Right hindlimb (tissue), 1 donor: ENCODE measurements at regions not wholly inside any gene's neighbourhood (a gene's known extent, or its start where the extent isn't known, plus 50 kb on each side); places are given as distances from the start of the nearest gene placed in this dataset.
"Not testable (repeated sequence)": the region's sequence is repeated elsewhere in the genome, so short reads cannot be mapped to it uniquely, and the experiment has no call there.

Experiments
- DNase-seq: peaks from one replicate; pipeline ENCODE4 v3.0.0-alpha.2; 2018

DNA sequence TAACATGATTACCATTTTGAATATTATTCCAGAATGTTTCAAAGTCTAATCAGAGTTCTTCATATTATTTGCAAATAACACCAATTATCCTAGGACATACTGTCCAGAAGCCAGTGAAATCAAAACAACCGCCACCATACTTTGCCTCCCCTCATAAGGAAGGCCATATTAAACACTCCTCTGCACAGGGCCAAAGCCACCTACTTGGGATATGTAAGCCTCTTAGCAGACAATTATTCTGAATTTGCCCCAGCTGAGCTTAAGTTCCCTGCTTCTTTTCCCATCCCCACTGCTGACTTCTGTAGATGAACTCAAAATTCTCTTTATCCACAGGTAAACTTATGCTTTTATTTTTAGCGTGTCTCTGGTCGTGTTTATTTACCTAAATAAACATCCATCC is 374.0 kb downstream of the KIF2B start:
- DNase-seq: no peak

DNA sequence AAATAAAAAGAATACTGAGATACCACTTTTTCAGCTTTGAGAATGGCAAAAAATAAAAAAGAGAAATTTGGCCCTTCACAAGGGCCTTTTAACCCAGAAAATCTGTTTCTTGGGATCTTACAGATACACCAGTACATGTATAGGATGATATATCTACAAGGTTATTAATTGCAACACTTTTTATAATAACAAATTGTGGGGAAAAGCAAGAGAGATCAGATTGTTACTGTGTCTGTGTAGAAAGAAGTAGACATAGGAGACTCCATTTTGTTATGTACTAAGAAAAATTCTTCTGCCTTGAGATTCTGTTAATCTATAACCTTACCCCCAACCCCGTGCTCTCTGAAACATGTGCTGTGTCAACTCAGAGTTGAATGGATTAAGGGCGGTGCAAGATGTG is 378.7 kb downstream of the KIF2B start:
- not testable (repeated sequence) for DNase-seq

DNA sequence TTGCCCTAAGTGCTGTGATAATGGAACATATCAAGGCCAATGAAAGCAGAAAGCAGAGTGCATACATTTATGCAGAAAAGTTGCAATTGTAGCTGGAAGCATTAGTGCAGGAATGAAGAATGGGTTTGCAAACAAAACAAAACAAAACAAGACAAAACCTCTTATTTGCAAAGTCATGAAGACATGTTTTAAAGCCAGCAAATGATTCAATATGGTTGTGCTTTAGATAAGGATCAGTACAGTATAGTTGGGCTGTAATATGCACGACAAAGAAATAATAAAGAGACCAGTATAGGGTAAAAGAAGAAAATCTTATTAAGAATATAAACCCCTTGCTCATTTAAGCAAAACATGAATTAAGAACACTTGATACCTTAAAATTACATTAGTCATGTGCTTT is 398.1 kb downstream of the KIF2B start:
- no peak for DNase-seq

DNA sequence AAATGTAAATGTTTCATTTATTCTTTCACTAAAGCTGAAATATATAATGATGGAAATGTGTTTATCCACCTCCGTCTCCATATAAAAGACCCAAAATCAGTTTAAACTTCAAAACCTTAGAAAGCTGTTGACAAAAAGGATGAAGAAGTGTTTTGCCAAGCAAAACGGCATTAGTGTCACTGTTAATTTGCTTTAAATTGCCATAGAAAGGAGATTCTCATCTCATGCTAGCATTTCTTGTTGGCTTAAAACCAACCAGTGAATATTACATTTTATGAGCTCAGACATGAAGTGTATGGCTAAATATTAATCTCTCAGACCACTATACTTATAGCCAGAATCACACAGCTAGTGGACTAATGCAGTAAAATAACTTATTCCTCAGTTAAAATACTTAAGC is 398.8 kb downstream of the KIF2B start:
- DNase-seq: no peak

DNA sequence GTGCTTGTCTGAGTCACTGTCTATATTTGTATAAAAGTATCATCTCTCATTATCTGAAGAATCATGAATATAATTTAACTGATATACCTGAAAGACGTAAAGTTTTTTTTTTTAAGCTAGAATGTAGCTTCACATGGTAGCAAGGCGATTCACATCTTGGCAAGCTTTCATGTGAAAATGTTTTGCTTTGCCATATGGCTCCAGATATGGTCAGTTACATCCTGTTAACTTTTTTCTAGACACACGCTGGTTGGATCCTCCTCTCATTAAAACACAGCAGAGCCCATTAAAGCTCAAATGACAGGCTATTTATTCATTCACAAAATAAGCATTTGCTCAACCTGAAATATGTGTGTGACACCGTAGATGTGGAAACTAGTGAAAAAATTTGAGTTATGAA is 412.8 kb downstream of the KIF2B start:
- no peak for DNase-seq

DNA sequence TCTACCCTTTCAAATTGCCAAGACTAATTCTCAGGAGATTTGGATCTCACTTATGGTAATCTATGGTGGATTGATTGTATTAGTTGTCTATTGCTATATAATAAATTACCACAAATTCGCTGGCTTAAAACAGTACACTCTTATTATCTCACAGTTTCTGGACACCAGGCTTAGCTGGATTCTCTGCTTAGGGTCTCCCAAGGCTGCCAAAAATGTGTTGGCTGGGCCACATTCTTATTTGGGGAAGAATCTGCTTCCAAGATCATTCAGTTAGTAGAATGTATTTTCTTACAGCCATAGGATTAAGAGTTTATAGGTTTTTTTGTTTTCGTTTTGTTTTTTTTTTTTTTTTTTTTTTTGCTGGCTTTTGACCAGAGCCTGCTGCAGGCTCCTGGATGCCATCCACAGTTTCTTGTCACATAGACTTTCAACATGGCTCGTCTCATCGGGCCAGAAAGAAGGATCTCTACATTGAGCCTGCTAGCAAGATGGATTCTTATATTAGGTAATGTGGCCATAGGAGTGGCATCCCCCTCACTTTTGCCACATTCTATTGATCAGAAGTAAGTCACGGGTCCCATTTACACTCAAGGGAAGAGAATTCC is 415.3 kb downstream of the KIF2B start:
- no peak for DNase-seq

DNA sequence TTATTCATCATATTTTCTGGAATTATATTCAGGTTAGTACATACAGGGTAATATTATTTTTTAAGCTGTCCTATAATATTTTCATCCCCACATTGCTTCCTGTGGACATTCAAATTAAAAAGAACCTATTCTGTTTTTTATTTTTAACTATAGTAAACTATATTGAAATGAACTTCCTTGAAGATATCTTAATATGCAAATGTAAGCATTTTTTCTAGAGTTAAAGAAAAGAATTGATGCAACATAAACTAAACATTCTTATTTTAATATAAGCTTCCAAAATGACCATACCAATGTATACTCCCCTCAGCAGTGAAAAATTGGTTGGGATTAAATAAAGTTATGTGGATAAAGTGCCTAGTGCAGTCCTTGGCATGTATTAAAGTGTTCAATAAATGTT is 416.6 kb downstream of the KIF2B start:
- DNase-seq: no peak

DNA sequence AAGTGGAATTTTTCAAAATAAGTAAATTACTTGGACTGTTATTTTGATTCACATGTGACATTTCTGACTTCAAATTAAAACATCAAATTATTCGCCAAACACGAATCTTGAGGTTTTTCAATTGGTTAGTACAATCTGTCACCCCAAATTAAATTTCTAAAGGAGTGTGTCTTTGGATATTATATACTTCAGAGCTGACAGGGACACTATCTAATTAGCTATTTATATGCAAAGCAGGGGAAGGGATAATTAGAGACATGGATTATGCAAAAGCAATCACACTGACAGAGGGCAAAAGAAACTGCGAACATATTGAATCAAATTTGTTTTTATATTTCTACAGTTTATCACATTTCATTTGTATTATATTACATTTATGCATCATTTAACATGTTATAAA is 433.0 kb downstream of the KIF2B start:
- no peak for DNase-seq

DNA sequence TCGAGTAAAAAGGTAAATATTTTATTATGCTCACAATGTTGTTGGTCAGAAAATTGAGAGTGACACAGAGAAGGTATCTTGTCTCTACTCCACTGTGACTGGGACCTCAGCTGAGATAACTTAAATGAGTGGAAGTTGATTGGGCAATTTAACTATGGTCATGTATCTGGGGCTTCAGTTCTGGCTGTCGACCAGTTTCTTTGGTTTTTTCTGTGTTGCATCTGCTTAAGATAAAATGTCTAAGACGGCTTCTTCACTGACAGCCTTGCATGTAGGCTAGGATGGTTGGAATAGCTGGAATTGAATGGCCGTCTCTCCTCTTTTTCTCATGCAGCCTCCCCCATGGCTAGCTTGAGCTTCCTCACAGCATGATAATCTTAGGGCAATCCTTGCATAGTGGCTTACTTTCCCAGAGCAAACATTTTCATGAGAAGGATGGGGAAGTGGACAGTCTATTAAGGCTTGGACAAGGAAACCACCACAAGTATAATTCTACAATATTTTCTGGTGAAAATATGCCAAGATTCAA is 433.7 kb downstream of the KIF2B start:
- no peak for DNase-seq

DNA sequence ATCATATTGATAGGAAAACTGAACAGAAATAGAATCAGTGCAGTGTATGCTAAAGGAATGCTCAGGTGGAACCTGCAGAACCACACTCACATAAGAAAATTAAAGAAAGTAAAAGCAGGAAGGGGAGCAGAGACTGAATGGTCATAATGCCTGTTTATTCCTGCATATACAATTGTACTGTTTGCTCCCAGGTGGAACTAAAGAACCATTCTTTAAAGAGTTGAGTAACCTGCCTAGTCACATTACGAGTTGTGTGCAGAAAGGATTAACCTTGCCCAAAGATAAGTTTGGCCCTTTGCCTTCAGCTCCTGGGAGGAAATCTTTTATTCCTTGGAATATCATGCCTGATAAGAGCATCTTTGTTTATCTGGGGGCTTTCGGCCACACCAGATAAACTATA is 434.7 kb downstream of the KIF2B start:
- DNase-seq: no peak

DNA sequence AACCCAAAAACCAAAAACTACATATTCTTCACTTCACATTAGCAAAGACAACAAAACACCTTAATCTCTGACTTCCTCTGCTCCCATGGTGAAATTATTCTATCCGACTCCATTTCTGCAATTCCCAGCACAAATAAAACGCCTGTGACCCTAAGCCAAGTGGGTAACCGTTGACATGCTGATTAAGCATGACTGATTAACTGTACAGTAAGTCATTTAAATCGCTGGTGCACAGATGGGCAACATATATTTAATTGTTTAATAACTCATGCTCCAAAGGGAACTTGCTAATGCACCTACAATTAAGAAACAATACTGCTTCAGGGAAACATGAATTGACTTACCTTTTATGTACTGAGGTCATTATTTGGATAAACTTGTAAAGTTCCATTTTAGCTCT is 436.7 kb downstream of the KIF2B start:
- DNase-seq: no peak

DNA sequence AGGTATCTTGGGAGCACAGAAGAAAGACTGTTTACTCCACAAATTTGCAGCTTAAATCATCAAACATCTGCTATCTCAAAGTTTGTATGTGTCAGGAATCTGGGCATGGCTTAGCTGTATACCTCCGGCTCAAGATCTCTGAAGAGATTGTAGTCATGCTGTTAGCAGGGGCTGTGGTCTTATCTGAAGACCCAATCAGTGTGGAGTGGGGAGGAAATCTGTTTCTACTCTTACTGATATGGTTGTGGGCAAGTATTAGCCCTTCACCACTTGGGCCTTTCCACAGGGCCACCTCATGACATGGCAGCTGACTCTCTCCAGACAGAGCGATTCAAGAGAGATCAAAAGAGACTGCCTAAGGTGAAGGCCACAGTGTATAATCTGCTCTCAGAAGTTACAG is 438.7 kb downstream of the KIF2B start:
- DNase-seq: no peak

DNA sequence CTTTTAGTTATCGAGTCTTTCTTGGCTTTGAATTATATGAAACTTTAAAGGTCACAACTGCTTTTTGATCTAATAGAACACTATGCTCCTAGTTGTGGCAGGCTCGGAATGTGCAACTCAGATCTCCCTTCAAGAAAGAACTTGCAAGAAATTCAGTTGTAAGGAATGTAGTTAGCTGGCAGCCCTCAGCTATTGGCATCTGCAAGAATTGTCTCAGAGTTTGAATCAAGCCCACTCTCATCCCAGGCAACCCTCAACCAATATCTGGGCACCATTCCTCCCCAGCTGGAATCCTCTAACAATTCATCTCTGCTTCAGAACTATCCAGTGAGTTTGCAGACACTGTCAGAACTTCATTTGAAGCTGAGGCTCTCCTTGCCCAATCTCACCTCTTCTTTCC is 447.2 kb downstream of the KIF2B start:
- no peak for DNase-seq

DNA sequence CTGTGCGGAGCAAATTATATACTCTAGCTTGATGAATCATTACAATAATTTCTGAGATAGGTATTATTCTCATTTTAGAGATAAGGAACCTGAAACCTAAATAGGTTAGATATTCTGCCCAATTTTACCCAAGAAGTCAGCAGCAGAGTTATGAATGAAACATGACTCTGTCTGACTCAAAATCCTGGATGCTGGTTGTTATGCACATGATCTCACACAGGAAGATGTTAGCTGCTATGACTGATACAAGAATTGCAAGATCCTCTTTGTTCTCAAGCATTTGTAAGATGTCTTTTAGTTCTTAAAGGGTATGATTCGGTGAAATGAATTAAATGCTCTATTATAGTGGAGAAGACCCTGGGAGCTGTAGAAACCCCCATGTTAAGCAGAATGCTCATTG is 447.8 kb downstream of the KIF2B start:
- DNase-seq: no peak

DNA sequence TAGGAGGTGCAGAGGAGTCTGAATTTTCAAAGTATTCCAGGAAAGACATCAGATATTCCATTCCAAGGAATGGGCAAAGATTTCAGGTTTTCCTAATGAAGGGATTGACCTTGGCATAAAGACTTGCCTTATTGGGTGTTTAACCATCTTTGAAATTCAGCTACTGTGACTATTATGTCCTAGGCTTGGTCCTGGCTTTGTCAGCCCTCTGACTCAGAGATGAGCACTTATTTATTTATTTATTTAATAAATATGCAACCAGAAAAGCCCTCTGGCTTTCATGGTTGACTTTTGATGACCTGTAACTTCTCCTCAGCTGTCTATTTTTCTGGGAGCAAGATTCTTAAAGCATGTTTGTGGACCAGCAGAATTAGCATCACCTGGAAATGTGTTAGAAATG is 455.1 kb downstream of the KIF2B start:
- no peak for DNase-seq

DNA sequence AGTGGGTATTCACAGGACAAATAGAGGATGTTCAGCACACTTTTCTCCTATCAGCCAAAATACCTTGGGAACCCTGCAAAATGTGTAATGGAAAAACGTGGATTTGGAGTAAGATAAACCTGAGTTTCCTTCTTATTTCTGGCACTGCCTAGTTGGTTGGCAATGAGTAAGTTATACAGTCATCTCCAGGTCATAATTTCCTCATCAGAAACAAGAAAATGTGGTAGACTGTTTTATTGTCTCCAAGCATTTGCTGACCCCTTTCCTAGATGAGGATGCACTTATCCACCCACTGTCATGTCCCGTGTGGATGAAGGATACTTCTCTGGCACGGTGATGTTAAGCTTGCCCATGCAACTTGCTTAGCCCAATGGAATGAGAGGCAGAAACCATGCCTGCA is 458.0 kb downstream of the KIF2B start:
- DNase-seq: no peak

DNA sequence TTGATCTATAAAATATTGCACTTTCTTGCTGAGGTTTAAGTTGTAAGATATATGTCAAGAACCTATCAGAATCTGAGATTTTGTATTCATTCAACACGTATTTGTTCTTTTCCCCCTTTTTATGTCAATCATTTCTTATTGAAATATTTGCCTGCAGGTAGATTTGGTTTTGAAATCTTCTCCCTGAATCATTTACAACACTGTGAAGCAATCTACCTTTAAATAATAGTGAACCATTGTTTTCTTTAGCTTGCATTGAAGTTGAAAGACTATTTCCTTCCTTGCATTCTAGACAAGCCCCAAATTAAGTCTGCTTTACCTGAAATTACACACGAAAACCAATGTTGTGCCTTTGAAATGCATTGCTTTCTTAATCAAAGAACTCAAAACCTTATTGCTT is 460.2 kb downstream of the KIF2B start:
- DNase-seq: no peak

DNA sequence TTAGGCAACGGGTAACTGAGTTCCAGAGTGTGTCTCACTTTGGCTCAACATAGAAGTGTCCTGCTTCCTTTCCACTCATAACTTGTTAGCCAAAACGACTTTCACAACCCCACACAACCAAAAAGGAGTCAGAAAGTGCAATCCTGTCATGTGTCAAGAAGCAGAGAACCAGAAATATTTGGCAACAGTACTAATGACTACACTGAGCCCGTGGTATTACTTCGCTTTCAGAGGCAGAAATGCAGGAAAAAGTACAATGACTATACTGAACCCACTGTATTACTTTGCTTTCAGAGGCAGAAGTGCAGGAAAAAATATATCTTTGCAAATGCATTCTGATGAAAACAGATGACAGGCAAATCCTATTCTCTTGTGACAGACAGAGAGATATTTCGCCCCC is 484.6 kb downstream of the KIF2B start:
- DNase-seq: no peak

DNA sequence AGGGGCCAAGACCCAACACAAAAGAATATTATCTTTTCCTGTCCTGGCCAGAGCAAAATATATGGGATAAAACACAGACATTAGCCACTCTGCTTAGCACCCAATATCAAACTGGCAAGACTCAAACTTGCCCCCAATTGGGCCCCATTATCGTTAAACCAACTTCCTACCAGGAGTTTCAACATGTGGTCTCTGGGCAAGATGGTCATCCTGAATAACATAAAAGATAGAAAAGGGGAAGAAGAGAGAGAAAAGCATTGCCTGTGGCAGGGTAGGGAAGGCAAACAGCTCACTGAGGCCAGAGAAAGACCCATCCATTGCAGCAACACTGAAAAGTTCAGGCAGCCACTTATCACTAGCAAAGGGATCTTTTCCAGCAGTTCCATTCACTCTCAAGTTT is 502.1 kb downstream of the KIF2B start:
- DNase-seq: no peak

DNA sequence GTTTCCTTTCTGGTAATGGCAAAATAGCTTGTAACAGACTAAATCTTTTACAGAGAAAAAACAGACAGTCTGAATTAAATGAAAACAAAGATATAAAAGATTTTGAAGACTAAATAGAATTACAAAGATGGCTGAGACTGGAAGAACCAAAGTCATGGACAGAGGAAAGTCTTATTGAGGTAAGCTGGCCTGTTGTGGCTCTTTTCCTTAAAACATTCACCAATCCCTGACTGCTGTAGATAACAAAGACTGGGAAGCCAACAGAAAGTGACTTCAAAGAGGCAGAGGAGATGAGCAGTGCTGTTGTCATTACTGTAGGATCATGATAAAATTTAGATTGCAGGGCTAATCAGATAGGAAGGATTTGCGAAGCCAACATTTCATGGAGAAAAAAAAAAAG is 517.0 kb downstream of the KIF2B start:
- DNase-seq: no peak

DNA sequence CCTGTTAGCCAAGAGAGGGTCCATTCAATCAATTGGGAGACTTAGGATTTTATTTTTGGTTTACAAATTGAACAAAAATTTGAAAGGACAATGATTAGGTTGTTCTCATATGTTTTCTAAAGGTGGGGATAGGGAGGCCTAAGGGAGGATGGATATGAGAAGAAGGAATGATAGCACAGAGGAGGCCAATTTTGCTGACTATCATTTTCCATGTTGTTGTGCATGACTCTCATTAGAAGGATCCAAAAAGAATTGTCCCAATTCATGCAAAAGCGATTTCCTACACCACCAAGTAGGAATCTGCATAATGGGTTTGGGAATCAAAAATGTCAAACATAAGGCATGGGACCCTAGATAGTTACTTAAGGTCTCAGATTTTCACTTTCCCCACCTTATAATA is 524.8 kb downstream of the KIF2B start:
- DNase-seq: no peak

DNA sequence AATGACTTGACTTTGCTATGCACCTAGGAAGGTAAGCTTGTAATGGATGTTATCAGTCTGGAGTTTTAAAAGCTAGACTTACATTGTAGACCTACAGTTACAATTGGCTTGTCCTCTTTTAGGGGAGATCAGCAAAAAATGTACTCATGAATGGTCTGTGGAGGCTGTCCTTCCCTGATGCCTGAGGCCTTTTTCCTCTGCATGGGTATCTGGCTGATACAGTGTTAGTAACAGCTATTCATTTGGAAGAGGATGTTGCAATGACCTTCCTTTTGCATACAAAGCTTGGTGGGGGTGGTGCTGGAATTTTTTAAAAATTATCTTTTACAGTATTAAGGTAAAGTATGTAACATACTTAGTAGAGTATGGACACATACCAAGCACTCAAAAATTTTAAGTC is 525.5 kb downstream of the KIF2B start:
- DNase-seq: no peak

DNA sequence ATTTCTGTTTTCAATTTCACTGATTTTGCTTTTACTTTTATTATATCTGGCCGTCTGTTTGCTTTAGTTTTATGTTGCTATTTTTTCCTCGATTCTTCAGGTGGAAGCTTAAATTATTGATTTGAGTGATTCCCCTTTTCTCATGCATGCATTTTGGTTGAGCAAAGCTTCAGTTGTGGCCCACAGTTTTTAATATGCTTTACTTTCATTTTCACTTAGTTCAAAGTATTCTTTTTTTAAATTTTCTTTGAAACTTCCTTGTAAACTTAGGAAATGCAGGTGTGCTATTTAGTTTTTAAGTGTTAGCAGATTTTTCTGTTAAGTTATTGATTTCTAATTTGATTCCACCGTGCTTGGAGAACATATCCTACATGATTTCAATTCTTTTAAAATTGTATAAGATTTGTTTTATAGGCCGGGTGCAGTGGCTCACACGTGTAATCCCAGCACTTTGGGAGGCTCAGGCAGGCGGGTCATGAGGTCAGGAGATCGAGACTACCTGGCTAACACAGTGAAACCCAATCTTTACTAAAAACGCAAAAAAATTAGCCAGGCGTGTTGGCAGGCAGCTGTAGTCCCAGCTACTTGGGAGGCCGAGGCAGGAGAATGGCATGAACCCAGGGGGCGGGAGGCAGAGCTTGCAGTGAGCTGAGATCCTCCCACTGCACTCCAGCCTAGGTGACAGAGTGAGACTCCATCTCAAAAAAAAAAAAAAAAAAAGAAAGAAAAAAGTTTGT is 531.2 kb downstream of the KIF2B start:
- no peak for DNase-seq

DNA sequence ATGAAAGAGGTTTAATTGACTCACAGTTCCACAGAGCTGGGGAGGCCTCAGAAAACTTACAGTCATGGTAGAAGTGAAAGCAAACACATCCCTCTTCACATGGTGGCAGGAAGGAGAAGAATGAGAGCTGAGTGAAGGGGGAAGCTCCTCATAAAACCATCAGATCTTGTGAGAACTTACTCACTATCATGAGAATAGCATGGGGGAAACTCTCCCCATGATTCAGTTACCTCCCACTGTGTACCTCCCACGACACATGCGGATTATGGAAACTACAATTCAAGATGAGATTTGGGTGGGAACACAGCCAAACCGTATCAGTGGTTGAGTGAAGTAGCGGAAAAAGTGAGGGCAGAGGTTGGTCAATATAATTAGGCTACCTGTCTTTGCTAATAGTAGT is 538.3 kb downstream of the KIF2B start:
- DNase-seq: not testable (repeated sequence)

DNA sequence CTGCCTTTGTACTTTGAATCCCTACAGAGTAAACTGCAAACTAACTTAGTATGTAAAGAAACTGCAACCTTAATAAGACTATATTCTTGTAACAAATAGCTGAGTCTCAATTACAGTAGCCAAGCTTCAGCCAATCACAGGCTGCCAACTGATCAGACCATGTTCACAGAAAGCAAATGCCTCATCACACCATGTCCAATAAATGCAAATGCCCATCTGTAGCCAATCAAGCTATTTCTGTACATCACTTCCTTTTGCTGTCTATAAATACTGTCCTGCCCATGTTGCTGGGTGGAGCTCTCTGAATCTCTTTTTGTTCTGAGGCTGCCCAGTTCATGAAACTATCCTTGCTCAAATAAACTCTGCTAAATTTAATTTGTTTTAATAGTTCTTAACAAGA is 531.7 kb upstream of the TOM1L1 start:
- DNase-seq: no peak
